Osteocyte (in vitro differentiated cells): ENCODE measurements at regions not wholly inside any gene's neighbourhood (a gene's known extent, or its start where the extent isn't known, plus 50 kb on each side); places are given as distances from the start of the nearest gene placed in this dataset.

Experiments
- DNase-seq: peaks from one replicate; pipeline ENCODE4 v3.0.0; 2021; ENCODE audit warnings: mixed read lengths; ENCODE audit not compliant: unreplicated experiment; ENCODE audit errors: extremely low spot score
- H3K27ac Mint-ChIP-seq: one replicate; pipeline ENCODE4 v1.8.0; 2021; ENCODE audit warnings: mild to moderate bottlenecking, mixed read lengths; ENCODE audit not compliant: unreplicated experiment
- H3K27me3 Mint-ChIP-seq: one replicate; pipeline ENCODE4 v1.8.0; 2021; ENCODE audit warnings: mixed read lengths; ENCODE audit not compliant: unreplicated experiment
- H3K36me3 Mint-ChIP-seq: one replicate; pipeline ENCODE4 v1.8.0; 2021; ENCODE audit warnings: mixed read lengths; ENCODE audit not compliant: unreplicated experiment
- H3K4me1 Mint-ChIP-seq: one replicate; pipeline ENCODE4 v1.8.0; 2021; ENCODE audit warnings: mixed read lengths; ENCODE audit not compliant: unreplicated experiment
- H3K4me3 Mint-ChIP-seq: one replicate; pipeline ENCODE4 v1.8.0; 2021; ENCODE audit warnings: mild to moderate bottlenecking, moderate library complexity, mixed read lengths; ENCODE audit not compliant: unreplicated experiment
- H3K9me3 Mint-ChIP-seq: one replicate; pipeline ENCODE4 v1.8.0; 2021; ENCODE audit warnings: mixed read lengths; ENCODE audit not compliant: unreplicated experiment
- CTCF ChIP-seq: fragments of 200-600 bp; sonication (generic); IDR thresholded peaks from 2 replicates; pipeline ENCODE4 v1.5.0; 2021; ENCODE audit warnings: antibody characterized with exemption, mild to moderate bottlenecking, moderate library complexity

- Mint-ChIP-seq H3K27me3 (no peaks in the 10 kb centered on the region), H3K27ac (no peak overlapping the region), H3K4me1 (no peaks in the 10 kb centered on the region), H3K4me3 (no peak overlapping the region), H3K36me3 (no peaks in the 10 kb centered on the region), H3K9me3 (peaks cover 4% of the 10 kb centered on the region)
- no peak for TF ChIP-seq CTCF
- DNase-seq, result no peak
Measured at GRCh38 chr10:32120147-32120546, 63.9 kb upstream of the KIF5B start.

DNA sequence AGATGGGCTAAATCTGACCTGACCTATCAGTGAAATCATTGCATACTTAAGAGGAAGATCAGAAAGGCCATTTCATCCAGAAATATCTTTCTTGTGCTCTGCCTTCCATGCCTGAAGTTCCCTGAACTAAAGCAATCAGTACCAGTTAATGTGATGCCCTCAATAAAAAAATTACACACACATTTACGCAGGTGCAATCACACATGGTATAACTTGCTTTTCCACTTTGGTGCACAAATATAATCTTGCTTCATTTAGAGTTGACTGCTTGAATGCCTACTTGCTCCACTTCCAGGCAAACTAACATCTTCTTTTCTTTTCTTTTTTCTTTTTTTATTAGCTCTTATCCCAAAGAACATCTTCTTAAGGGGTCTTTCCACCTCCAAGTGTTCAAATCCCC is 58.3 kb upstream of the KIF5B start:
- peaks cover 4% of the 10 kb centered on the region for H3K9me3 Mint-ChIP-seq
- TF ChIP-seq CTCF, result no peak
- no peak for DNase-seq
- H3K36me3 Mint-ChIP-seq, result no peaks in the 10 kb centered on the region
- peaks cover 27% of the 10 kb centered on the region for H3K4me1 Mint-ChIP-seq
- H3K27ac Mint-ChIP-seq, result no peak overlapping the region
- no peak overlapping the region for H3K4me3 Mint-ChIP-seq
- H3K27me3 Mint-ChIP-seq, result no peaks in the 10 kb centered on the region

GRCh38 chr10:32112055-32112454 is 55.8 kb upstream of the KIF5B start:
- Mint-ChIP-seq H3K9me3 (peaks cover 4% of the 10 kb centered on the region), H3K27me3 (no peaks in the 10 kb centered on the region), H3K36me3 (no peaks in the 10 kb centered on the region), H3K27ac (peak overlapping the region; percentile 65), H3K4me1 (peaks cover 27% of the 10 kb centered on the region), H3K4me3 (no peak overlapping the region)
- DNase-seq, result no peak
- no peak for TF ChIP-seq CTCF

DNA sequence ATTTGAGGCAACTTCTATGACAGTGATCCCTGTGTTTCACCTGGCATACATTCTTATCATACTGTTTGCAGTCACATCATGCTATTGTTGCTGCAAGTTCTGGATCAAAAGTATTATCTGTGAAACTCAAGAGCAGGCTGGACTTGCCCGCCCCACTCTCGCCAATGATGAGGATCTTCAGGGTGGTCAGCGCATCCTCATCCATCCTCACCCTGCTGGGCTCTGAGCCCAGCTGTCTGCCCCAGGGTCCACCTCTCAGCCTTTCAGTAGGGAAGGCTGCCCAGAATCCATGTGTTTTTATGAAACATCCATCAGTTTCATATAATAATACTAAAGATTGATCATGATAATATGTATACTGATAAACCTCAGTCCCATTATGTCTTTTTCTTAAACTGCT is 55.4 kb upstream of the KIF5B start:
- no peak overlapping the region for H3K4me3 Mint-ChIP-seq
- peaks cover 4% of the 10 kb centered on the region for H3K9me3 Mint-ChIP-seq
- H3K4me1 Mint-ChIP-seq, result peaks cover 27% of the 10 kb centered on the region
- no peaks in the 10 kb centered on the region for H3K36me3 Mint-ChIP-seq
- H3K27me3 Mint-ChIP-seq, result no peaks in the 10 kb centered on the region
- no peak for TF ChIP-seq CTCF
- no peak for DNase-seq
- peak overlapping the region; percentile 65 for H3K27ac Mint-ChIP-seq

- Mint-ChIP-seq H3K4me3 (no peak overlapping the region), H3K9me3 (peaks cover 2% of the 10 kb centered on the region), H3K27ac (no peak overlapping the region), H3K4me1 (peaks cover 27% of the 10 kb centered on the region), H3K36me3 (no peaks in the 10 kb centered on the region), H3K27me3 (no peaks in the 10 kb centered on the region)
- no peak for DNase-seq
- no peak for TF ChIP-seq CTCF
Measured at GRCh38 chr10:32110790-32111189, 54.6 kb upstream of the KIF5B start.
